Naive thymus-derived CD4-positive, alpha-beta T cell (primary cell): ENCODE measurements at regions not wholly inside any gene's neighbourhood (a gene's known extent, or its start where the extent isn't known, plus 50 kb on each side); places are given as distances from the start of the nearest gene placed in this dataset.

ENCODE experiments used
- ATAC-seq: fragments of 150-1000 bp; cut with Tn5 transposase; 2 replicates; pipeline ENCODE4 v1.10.0; 2021; ENCODE audit warnings: mild to moderate bottlenecking, moderate library complexity
- CTCF ChIA-PET: fragments of 350-600 bp; sonication (Branson Sonifier 250); formaldehyde crosslinking; loops from one replicate; lab custom pipeline; 2021; ENCODE audit warnings: antibody characterized with exemption; lab: Charles Lee
- POLR2A ChIA-PET: fragments of 350-600 bp; sonication (Branson Sonifier 250); formaldehyde crosslinking; loops from one replicate; lab custom pipeline; 2021; ENCODE audit warnings: antibody characterized with exemption, inconsistent platforms; lab: Charles Lee
- DNase-seq, 9 donors: peaks; one replicate each; pipeline versions ENCODE4 v3.0.0 to v3.0.0-alpha.2; 2020 to 2022; ENCODE audit warnings: mixed read lengths in 1 of 9
- H3K27ac ChIP-seq: one replicate; pipeline ENCODE4 v1.7.0; 2013; ENCODE audit warnings: mild to moderate bottlenecking, low read depth, low read length, moderate library complexity
- H3K27me3 ChIP-seq, 2 donors: one replicate each; pipeline ENCODE4 v1.7.0; 2013; ENCODE audit warnings: low read length in 2 of 2, mild to moderate bottlenecking in 2 of 2, moderate library complexity in 2 of 2; ENCODE audit not compliant: control insufficient read depth in 2 of 2, insufficient read depth in 2 of 2
- H3K36me3 ChIP-seq, 3 experiments: 1 replicate in 2 of 3; 2 replicates in 1 of 3; pipeline ENCODE4 v1.7.0; 2013; ENCODE audit warnings: low read length in 3 of 3, mild to moderate bottlenecking in 3 of 3, moderate library complexity in 1 of 3; ENCODE audit not compliant: insufficient read depth in 3 of 3, control insufficient read depth in 2 of 3
- H3K4me1 ChIP-seq, 2 donors: one replicate each; pipeline ENCODE4 v1.7.0; 2013; ENCODE audit warnings: low read length in 2 of 2, mild to moderate bottlenecking in 2 of 2, moderate library complexity in 1 of 2; ENCODE audit not compliant: control insufficient read depth in 2 of 2, insufficient read depth in 2 of 2
- H3K4me3 ChIP-seq: 2 replicates; pipeline ENCODE4 v1.7.0; 2013; ENCODE audit warnings: mild to moderate bottlenecking, low read length
- H3K9me3 ChIP-seq, 3 experiments: 1 replicate in 2 of 3; 2 replicates in 1 of 3; pipeline ENCODE4 v1.7.0; 2013; ENCODE audit warnings: low read length in 3 of 3; ENCODE audit not compliant: control insufficient read depth in 2 of 3
- H3K27ac Mint-ChIP-seq, 9 donors: one replicate each; pipeline ENCODE4 v1.8.0; 2020 to 2022; ENCODE audit warnings: mixed read lengths in 9 of 9, mild to moderate bottlenecking in 8 of 9, moderate library complexity in 5 of 9, inconsistent platforms in 2 of 9
- H3K27me3 Mint-ChIP-seq, 5 donors: one replicate each; pipeline ENCODE4 v1.8.0; 2021 to 2022; ENCODE audit warnings: mixed read lengths in 5 of 5, mild to moderate bottlenecking in 1 of 5
- H3K36me3 Mint-ChIP-seq, 5 donors: one replicate each; pipeline ENCODE4 v1.8.0; 2020 to 2022; ENCODE audit warnings: mixed read lengths in 5 of 5, mild to moderate bottlenecking in 3 of 5, inconsistent platforms in 1 of 5
- H3K4me1 Mint-ChIP-seq, 7 donors: one replicate each; pipeline ENCODE4 v1.8.0; 2020 to 2022; ENCODE audit warnings: mixed read lengths in 7 of 7, mild to moderate bottlenecking in 3 of 7, inconsistent platforms in 1 of 7
- H3K4me3 Mint-ChIP-seq, 10 donors: one replicate each; pipeline ENCODE4 v1.8.0; 2020 to 2022; ENCODE audit warnings: mild to moderate bottlenecking in 10 of 10, mixed read lengths in 10 of 10, moderate library complexity in 6 of 10, inconsistent platforms in 2 of 10
- H3K9me3 Mint-ChIP-seq, 11 donors: one replicate each; pipeline ENCODE4 v1.8.0; 2020 to 2022; ENCODE audit warnings: mixed read lengths in 11 of 11, mild to moderate bottlenecking in 4 of 11, inconsistent platforms in 1 of 11, moderate library complexity in 1 of 11
- intact Hi-C, 2 donors: fragments of 100-400 bp; cut with micrococcal nuclease; formaldehyde crosslinking; loops; one replicate each; pipeline ENCODE4 v1.15.1; 2023

GRCh38 chr9:78573205-78573604 lies 276.3 kb downstream of the PSAT1 start:
- H3K9me3 ChIP-seq, result no peaks in the 10 kb centered on the region
- H3K9me3 Mint-ChIP-seq, result peaks cover 0 to 8% (median 0%) of the 10 kb centered on the region in 11 donors
- peaks cover 0 to 1% (median 0%) of the 10 kb centered on the region in 7 donors for H3K4me1 Mint-ChIP-seq
- POLR2A ChIA-PET, result no interaction called here
- peaks cover 0 to 14% (median 0%) of the 10 kb centered on the region in 5 donors for H3K27me3 Mint-ChIP-seq
- ATAC-seq, result no peak
- H3K4me1 ChIP-seq, result no peaks in the 10 kb centered on the region
- CTCF ChIA-PET, result no interaction called here
- intact Hi-C loops, result no loop called here
- H3K27ac Mint-ChIP-seq, result no peak overlapping the region
- DNase-seq, result no peak
- H3K36me3 ChIP-seq, result no peaks in the 10 kb centered on the region
- no peaks in the 10 kb centered on the region for H3K27me3 ChIP-seq
- no peak overlapping the region for H3K4me3 Mint-ChIP-seq
- H3K36me3 Mint-ChIP-seq, result no peaks in the 10 kb centered on the region
- no peak overlapping the region for H3K27ac ChIP-seq
- no peak overlapping the region for H3K4me3 ChIP-seq

- Mint-ChIP-seq H3K36me3 (no peaks in the 10 kb centered on the region), H3K27me3 (peaks cover 0 to 14% (median 0%) of the 10 kb centered on the region in 5 donors), H3K9me3 (peaks cover 0 to 8% (median 0%) of the 10 kb centered on the region in 11 donors), H3K4me3 (no peak overlapping the region), H3K4me1 (peaks cover 0 to 1% (median 0%) of the 10 kb centered on the region in 7 donors), H3K27ac (no peak overlapping the region)
- H3K9me3 ChIP-seq, result no peaks in the 10 kb centered on the region
- POLR2A ChIA-PET, result no interaction called here
- H3K27me3 ChIP-seq, result no peaks in the 10 kb centered on the region
- intact Hi-C loops, result no loop called here
- H3K27ac ChIP-seq, result no peak overlapping the region
- H3K4me1 ChIP-seq, result no peaks in the 10 kb centered on the region
- ATAC-seq (no peak), DNase-seq (no peak)
- H3K36me3 ChIP-seq, result no peaks in the 10 kb centered on the region
- H3K4me3 ChIP-seq, result no peak overlapping the region
- CTCF ChIA-PET, result no interaction called here
These were observed 276.7 kb downstream of the PSAT1 start for GRCh38 chr9:78573669-78574068.

GRCh38 chr9:78574354-78575045 lies 277.6 kb downstream of the PSAT1 start:
- Histone ChIP-seq H3K27me3 (no peaks in the 10 kb centered on the region), H3K4me3 (no peak overlapping the region), H3K27ac (no peak overlapping the region), H3K36me3 (no peaks in the 10 kb centered on the region), H3K4me1 (no peaks in the 10 kb centered on the region), H3K9me3 (no peaks in the 10 kb centered on the region)
- H3K4me1 Mint-ChIP-seq, result peaks cover 0 to 1% (median 0%) of the 10 kb centered on the region in 7 donors
- CTCF ChIA-PET, result no interaction called here
- peaks cover 0 to 14% (median 0%) of the 10 kb centered on the region in 5 donors for H3K27me3 Mint-ChIP-seq
- H3K9me3 Mint-ChIP-seq, result peaks cover 0 to 8% (median 0%) of the 10 kb centered on the region in 11 donors
- intact Hi-C loops, result no loop called here
- no peak for ATAC-seq
- POLR2A ChIA-PET, result no interaction called here
- DNase-seq, result no peak
- no peak overlapping the region for H3K27ac Mint-ChIP-seq
- H3K4me3 Mint-ChIP-seq, result no peak overlapping the region
- no peaks in the 10 kb centered on the region for H3K36me3 Mint-ChIP-seq

GRCh38 chr9:78575081-78575480 lies 278.2 kb downstream of the PSAT1 start:
- no peak for DNase-seq
- Mint-ChIP-seq H3K27ac (no peak overlapping the region), H3K9me3 (peaks cover 0 to 4% (median 0%) of the 10 kb centered on the region in 11 donors), H3K4me1 (no peaks in the 10 kb centered on the region), H3K36me3 (no peaks in the 10 kb centered on the region), H3K4me3 (no peak overlapping the region), H3K27me3 (peaks cover 0 to 14% (median 0%) of the 10 kb centered on the region in 5 donors)
- Histone ChIP-seq H3K4me3 (no peak overlapping the region), H3K4me1 (no peaks in the 10 kb centered on the region), H3K27me3 (no peaks in the 10 kb centered on the region), H3K36me3 (no peaks in the 10 kb centered on the region), H3K9me3 (no peaks in the 10 kb centered on the region), H3K27ac (no peak overlapping the region)
- ChIA-PET POLR2A (no interaction called here), CTCF (no interaction called here)
- no peak for ATAC-seq
- intact Hi-C loops, result no loop called here

GRCh38 chr9:78575771-78576170 lies 278.8 kb downstream of the PSAT1 start:
- no peaks in the 10 kb centered on the region for H3K36me3 Mint-ChIP-seq
- intact Hi-C loops, result no loop called here
- Histone ChIP-seq H3K27ac (no peak overlapping the region), H3K27me3 (no peaks in the 10 kb centered on the region), H3K36me3 (no peaks in the 10 kb centered on the region), H3K4me3 (no peak overlapping the region), H3K4me1 (no peaks in the 10 kb centered on the region), H3K9me3 (no peaks in the 10 kb centered on the region)
- no peaks in the 10 kb centered on the region for H3K4me1 Mint-ChIP-seq
- peaks cover 0 to 15% (median 5%) of the 10 kb centered on the region in 5 donors for H3K27me3 Mint-ChIP-seq
- H3K9me3 Mint-ChIP-seq, result peaks cover 0 to 4% (median 0%) of the 10 kb centered on the region in 11 donors
- ChIA-PET CTCF (no interaction called here), POLR2A (no interaction called here)
- DNase-seq, result no peak
- ATAC-seq, result no peak
- H3K27ac Mint-ChIP-seq, result no peak overlapping the region
- no peak overlapping the region for H3K4me3 Mint-ChIP-seq

GRCh38 chr9:78577156-78577906 lies 280.4 kb downstream of the PSAT1 start:
- CTCF ChIA-PET, result no interaction called here
- Histone ChIP-seq H3K27me3 (no peaks in the 10 kb centered on the region), H3K36me3 (no peaks in the 10 kb centered on the region), H3K4me3 (no peak overlapping the region), H3K27ac (no peak overlapping the region), H3K9me3 (no peaks in the 10 kb centered on the region), H3K4me1 (no peaks in the 10 kb centered on the region)
- ATAC-seq, result no peak
- no peak for DNase-seq
- intact Hi-C loops, result no loop called here
- POLR2A ChIA-PET, result no interaction called here
- Mint-ChIP-seq H3K27ac (no peak overlapping the region), H3K27me3 (peaks cover 0 to 16% (median 9%) of the 10 kb centered on the region in 5 donors), H3K4me1 (no peaks in the 10 kb centered on the region), H3K36me3 (no peaks in the 10 kb centered on the region), H3K4me3 (no peak overlapping the region), H3K9me3 (peaks cover 0 to 4% (median 0%) of the 10 kb centered on the region in 11 donors)
